ENCODE measurements at regions not wholly inside any gene's neighbourhood (a gene's known extent, or its start where the extent isn't known, plus 50 kb on each side); places are given as distances from the start of the nearest gene placed in this dataset.

DNA sequence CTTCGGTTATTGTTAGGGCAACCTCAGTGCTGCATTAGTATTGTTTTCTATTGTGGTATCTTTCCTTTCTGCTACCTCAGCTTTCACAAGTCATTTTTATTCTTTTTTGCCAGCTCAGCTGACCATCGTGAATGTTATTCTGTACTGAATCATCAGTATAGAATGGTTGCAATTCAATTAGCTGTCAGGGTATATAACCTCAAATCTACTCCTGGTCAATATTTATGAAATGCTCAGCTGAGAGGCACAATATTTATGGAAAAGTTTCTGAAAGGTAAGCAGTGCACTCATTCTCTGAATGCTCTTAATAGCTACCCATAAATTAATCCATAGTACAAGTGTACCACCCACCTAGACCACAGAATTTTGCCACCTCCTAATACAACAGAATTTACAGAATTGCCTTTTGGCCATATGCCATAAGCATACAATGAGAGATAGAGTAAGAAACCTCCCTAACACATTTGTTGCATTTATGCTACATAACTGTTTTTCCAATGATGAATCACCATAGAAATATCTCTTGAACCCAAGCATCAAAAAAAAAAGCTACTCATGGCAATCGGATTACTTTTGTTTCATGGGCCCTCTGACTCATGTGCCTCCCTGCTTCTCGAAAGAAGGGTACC, 732.6 kb upstream of the CHRM3 start:
- H3K9ac ChIP-seq (ENCODE audit: low read length): no peak overlapping the region
- H4K20me1 ChIP-seq (ENCODE audit: low read depth, low read length): no peaks in the 10 kb centered on the region
- no peak overlapping the region for H3K4me3 ChIP-seq (ENCODE audit: insufficient read depth, low read length, poor library complexity, severe bottlenecking)
- H3K36me3 ChIP-seq (ENCODE audit: low read length): no peaks in the 10 kb centered on the region
- no peaks in the 10 kb centered on the region for H3K9me2 ChIP-seq (replicated peaks; ENCODE audit: insufficient read depth, low read length)
- H3F3A ChIP-seq (ENCODE audit: insufficient read depth): no peaks in the 10 kb centered on the region
- no peak overlapping the region for H3K27ac ChIP-seq (ENCODE audit: low read depth, low read length)
- H3K4me2 ChIP-seq (ENCODE audit: low read depth, low read length, poor library complexity, severe bottlenecking): no peak overlapping the region
- no peaks in the 10 kb centered on the region for H3K27me3 ChIP-seq (ENCODE audit: low read length)
- H3K79me2 ChIP-seq (ENCODE audit: insufficient read depth, low read length): no peaks in the 10 kb centered on the region
- no peak overlapping the region for H2AFZ ChIP-seq (ENCODE audit: low read depth, low read length, severe bottlenecking)
- no peaks in the 10 kb centered on the region for H3K9me3 ChIP-seq (ENCODE audit: insufficient read depth, low read length)
- TF ChIP-seq, protein P1, sequence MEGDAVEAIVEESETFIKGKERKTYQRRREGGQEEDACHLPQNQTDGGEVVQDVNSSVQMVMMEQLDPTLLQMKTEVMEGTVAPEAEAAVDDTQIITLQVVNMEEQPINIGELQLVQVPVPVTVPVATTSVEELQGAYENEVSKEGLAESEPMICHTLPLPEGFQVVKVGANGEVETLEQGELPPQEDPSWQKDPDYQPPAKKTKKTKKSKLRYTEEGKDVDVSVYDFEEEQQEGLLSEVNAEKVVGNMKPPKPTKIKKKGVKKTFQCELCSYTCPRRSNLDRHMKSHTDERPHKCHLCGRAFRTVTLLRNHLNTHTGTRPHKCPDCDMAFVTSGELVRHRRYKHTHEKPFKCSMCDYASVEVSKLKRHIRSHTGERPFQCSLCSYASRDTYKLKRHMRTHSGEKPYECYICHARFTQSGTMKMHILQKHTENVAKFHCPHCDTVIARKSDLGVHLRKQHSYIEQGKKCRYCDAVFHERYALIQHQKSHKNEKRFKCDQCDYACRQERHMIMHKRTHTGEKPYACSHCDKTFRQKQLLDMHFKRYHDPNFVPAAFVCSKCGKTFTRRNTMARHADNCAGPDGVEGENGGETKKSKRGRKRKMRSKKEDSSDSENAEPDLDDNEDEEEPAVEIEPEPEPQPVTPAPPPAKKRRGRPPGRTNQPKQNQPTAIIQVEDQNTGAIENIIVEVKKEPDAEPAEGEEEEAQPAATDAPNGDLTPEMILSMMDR (IDR thresholded peaks at IDR 0.05; ENCODE audit: insufficient read depth, low read length, poor library complexity, severe bottlenecking): no peak
- no peak for TF ChIP-seq EZH2phosphoT487 (conservative IDR thresholded peaks at IDR 0.05; ENCODE audit: low read length)

DNA sequence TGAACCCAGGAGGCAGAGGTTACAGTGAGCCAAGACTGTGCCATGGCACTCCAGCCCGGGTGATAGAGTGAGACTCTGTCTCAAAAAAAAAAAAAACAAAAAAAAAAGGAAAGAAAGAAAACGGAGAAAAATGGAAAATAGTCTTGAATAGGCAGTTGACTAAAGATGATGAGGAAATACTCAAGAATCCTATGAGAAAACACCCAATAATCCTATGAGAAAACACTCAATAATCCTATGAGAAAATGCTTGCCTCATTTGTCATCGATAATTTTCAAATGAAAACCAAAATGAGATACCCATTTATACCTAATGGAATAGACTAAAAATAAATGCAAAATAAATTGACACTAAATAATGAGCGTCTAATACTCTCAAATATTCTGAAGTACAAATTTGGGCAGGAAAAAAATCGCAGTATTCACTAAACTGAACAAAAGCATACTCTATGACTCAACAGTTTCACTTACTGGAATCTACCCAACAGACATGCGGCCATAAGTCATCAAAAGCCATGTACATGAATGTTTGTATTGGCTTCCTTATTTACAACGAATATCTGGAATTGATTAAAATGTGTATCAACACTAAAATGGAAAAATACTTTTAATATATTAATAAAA, 733.9 kb upstream of the CHRM3 start:
- no peaks in the 10 kb centered on the region for H3K79me2 ChIP-seq (ENCODE audit: insufficient read depth, low read length)
- no peak for TF ChIP-seq EZH2phosphoT487 (conservative IDR thresholded peaks at IDR 0.05; ENCODE audit: low read length)
- TF ChIP-seq, protein P1 (IDR thresholded peaks at IDR 0.05; ENCODE audit: insufficient read depth, low read length, poor library complexity, severe bottlenecking): no peak
- H3K4me2 ChIP-seq (ENCODE audit: low read depth, low read length, poor library complexity, severe bottlenecking): no peak overlapping the region
- H3K4me3 ChIP-seq (ENCODE audit: insufficient read depth, low read length, poor library complexity, severe bottlenecking): no peak overlapping the region
- H3F3A ChIP-seq (ENCODE audit: insufficient read depth): no peaks in the 10 kb centered on the region
- H3K36me3 ChIP-seq (ENCODE audit: low read length): no peaks in the 10 kb centered on the region
- no peaks in the 10 kb centered on the region for H4K20me1 ChIP-seq (ENCODE audit: low read depth, low read length)
- no peaks in the 10 kb centered on the region for H3K9me3 ChIP-seq (ENCODE audit: insufficient read depth, low read length)
- H3K27ac ChIP-seq (ENCODE audit: low read depth, low read length): no peak overlapping the region
- no peak overlapping the region for H3K9ac ChIP-seq (ENCODE audit: low read length)
- no peaks in the 10 kb centered on the region for H3K27me3 ChIP-seq (ENCODE audit: low read length)
- no peak overlapping the region for H2AFZ ChIP-seq (ENCODE audit: low read depth, low read length, severe bottlenecking)
- H3K9me2 ChIP-seq (replicated peaks; ENCODE audit: insufficient read depth, low read length): no peaks in the 10 kb centered on the region

DNA sequence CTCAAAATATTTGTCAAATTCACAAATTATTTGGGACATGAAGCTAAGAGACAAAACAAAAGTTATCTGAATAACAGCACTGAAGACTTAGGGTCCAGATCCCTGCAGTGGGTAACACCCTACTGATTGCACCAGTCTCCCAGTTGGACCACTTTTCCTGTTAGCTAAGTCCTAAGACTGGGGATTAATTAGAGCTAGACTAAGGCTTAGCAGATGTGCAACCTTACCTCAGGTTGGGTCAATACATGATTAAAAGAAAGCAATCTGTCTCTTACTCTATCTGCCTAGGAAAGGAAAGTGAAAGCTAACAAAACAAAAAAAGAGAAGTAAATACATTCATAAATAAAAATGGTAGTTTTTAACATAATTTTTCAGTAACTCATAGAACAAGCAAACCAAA, 737.2 kb upstream of the CHRM3 start:
- H3K4me2 ChIP-seq (ENCODE audit: low read depth, low read length, poor library complexity, severe bottlenecking): no peak overlapping the region
- no peak overlapping the region for H3K27ac ChIP-seq (ENCODE audit: low read depth, low read length)
- no peak overlapping the region for H3K4me3 ChIP-seq (ENCODE audit: insufficient read depth, low read length, poor library complexity, severe bottlenecking)
- H3K9me3 ChIP-seq (ENCODE audit: insufficient read depth, low read length): no peaks in the 10 kb centered on the region
- no peaks in the 10 kb centered on the region for H4K20me1 ChIP-seq (ENCODE audit: low read depth, low read length)
- H2AFZ ChIP-seq (ENCODE audit: low read depth, low read length, severe bottlenecking): no peak overlapping the region
- H3K36me3 ChIP-seq (ENCODE audit: low read length): no peaks in the 10 kb centered on the region
- no peaks in the 10 kb centered on the region for H3K79me2 ChIP-seq (ENCODE audit: insufficient read depth, low read length)
- TF ChIP-seq EZH2phosphoT487 (conservative IDR thresholded peaks at IDR 0.05; ENCODE audit: low read length): no peak
- no peaks in the 10 kb centered on the region for H3K27me3 ChIP-seq (ENCODE audit: low read length)
- H3F3A ChIP-seq (ENCODE audit: insufficient read depth): no peaks in the 10 kb centered on the region
- H3K9me2 ChIP-seq (replicated peaks; ENCODE audit: insufficient read depth, low read length): no peaks in the 10 kb centered on the region
- H3K9ac ChIP-seq (ENCODE audit: low read length): no peak overlapping the region

DNA sequence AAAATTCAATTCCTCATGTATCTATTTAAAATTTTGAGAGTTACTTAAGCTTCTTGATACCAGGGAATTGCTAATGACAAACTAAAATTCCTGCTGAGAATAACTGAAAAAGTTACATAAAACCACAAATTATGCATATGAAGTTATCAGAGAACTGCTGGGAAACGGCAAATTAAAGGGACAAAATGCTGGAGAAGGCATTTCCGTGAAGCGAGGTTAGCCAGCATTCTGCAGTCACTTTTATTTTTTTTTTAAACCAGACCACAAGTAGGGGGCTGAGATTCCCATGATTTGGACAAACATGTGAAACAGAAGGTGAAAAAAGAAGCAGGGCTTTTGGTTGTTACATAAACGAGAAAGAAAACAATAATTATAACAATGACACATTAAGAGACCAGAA, 737.6 kb upstream of the CHRM3 start:
- Histone ChIP-seq H2AFZ (ENCODE audit: low read depth, low read length, severe bottlenecking) (no peak overlapping the region), H3K79me2 (ENCODE audit: insufficient read depth, low read length) (no peaks in the 10 kb centered on the region), H3K27me3 (ENCODE audit: low read length) (no peaks in the 10 kb centered on the region), H3F3A (ENCODE audit: insufficient read depth) (no peaks in the 10 kb centered on the region), H3K9me3 (ENCODE audit: insufficient read depth, low read length) (no peaks in the 10 kb centered on the region), H3K9ac (ENCODE audit: low read length) (no peak overlapping the region), H4K20me1 (ENCODE audit: low read depth, low read length) (no peaks in the 10 kb centered on the region), H3K9me2 (replicated peaks; ENCODE audit: insufficient read depth, low read length) (no peaks in the 10 kb centered on the region), H3K4me2 (ENCODE audit: low read depth, low read length, poor library complexity, severe bottlenecking) (no peak overlapping the region), H3K36me3 (ENCODE audit: low read length) (no peaks in the 10 kb centered on the region), H3K27ac (ENCODE audit: low read depth, low read length) (no peak overlapping the region), H3K4me3 (ENCODE audit: insufficient read depth, low read length, poor library complexity, severe bottlenecking) (no peak overlapping the region)
- TF ChIP-seq, protein P1 (IDR thresholded peaks at IDR 0.05; ENCODE audit: insufficient read depth, low read length, poor library complexity, severe bottlenecking): no peak
- TF ChIP-seq EZH2phosphoT487 (conservative IDR thresholded peaks at IDR 0.05; ENCODE audit: low read length): no peak
